ENCODE measurements at regions not wholly inside any gene's neighbourhood (a gene's known extent, or its start where the extent isn't known, plus 50 kb on each side); places are given as distances from the start of the nearest gene placed in this dataset.

DNA sequence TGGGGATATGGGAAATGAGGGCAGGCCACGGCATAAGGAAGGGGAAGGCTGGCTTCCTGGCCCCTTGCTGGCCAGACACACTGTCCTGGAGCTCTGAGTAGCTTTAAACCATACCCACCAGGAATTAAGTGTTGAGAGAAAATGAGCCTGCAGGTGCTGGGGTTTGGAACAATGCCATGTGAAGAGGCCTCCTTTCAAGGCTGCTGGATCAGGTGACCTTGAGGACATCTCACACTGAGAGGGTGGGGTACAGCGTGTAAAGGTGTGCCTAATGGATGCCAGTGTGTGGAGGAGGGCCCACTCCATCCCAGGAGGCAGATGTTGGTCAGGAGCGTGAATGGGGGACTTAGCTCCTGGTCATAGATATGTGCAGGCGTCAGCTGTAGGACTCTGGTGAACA is 74.8 kb upstream of the MLN start:
- Histone ChIP-seq H3K9me3 (ENCODE audit: low read depth) (no peaks in the 10 kb centered on the region), H3K36me3 (no peaks in the 10 kb centered on the region), H3K4me3 (no peak overlapping the region), H3K4me1 (ENCODE audit: low read depth) (peaks cover 8% of the 10 kb centered on the region), H3K27me3 (no peaks in the 10 kb centered on the region), H3K27ac (no peak overlapping the region)
- DNase-seq (ENCODE audit: low read depth in 1 of 2, low spot score in 1 of 2): no peak
- TF ChIP-seq, protein P1, sequence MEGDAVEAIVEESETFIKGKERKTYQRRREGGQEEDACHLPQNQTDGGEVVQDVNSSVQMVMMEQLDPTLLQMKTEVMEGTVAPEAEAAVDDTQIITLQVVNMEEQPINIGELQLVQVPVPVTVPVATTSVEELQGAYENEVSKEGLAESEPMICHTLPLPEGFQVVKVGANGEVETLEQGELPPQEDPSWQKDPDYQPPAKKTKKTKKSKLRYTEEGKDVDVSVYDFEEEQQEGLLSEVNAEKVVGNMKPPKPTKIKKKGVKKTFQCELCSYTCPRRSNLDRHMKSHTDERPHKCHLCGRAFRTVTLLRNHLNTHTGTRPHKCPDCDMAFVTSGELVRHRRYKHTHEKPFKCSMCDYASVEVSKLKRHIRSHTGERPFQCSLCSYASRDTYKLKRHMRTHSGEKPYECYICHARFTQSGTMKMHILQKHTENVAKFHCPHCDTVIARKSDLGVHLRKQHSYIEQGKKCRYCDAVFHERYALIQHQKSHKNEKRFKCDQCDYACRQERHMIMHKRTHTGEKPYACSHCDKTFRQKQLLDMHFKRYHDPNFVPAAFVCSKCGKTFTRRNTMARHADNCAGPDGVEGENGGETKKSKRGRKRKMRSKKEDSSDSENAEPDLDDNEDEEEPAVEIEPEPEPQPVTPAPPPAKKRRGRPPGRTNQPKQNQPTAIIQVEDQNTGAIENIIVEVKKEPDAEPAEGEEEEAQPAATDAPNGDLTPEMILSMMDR (IDR thresholded peaks at IDR 0.05; ENCODE audit: low read depth, low read length): no peak

DNA sequence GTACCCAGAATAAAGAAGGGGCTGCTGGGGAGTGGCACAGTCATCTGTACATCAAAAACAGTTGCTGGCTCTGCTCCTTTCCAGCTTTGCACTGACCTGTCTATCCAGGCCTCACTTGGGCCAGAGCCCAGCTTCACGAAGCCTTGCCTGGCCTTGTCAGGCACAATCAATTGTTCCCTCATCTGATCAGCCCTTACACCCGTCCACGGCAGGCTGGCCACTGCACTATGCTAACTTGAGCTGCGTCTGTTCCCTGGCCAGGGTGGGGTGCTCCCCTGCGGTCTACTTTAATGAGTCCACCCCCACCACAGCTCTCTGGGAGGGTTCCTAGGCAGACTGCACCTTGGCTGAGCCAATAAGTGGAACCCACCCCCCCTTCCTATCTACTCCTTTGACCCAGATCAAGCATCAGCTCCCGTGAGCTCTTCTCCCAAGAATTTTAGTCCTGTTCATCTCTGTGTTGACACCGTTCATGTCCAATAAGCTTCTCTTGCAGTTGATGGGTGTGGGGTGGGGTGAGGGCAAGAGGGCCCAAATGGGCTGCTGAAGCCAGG is 74.3 kb upstream of the MLN start:
- Histone ChIP-seq H3K4me1 (ENCODE audit: low read depth) (peaks cover 8% of the 10 kb centered on the region), H3K4me3 (no peak overlapping the region), H3K36me3 (no peaks in the 10 kb centered on the region), H3K27me3 (no peaks in the 10 kb centered on the region), H3K9me3 (ENCODE audit: low read depth) (no peaks in the 10 kb centered on the region), H3K27ac (no peak overlapping the region)
- TF ChIP-seq, protein P1 (IDR thresholded peaks at IDR 0.05; ENCODE audit: low read depth, low read length): no peak
- DNase-seq (ENCODE audit: low read depth in 1 of 2, low spot score in 1 of 2): no peak

DNA sequence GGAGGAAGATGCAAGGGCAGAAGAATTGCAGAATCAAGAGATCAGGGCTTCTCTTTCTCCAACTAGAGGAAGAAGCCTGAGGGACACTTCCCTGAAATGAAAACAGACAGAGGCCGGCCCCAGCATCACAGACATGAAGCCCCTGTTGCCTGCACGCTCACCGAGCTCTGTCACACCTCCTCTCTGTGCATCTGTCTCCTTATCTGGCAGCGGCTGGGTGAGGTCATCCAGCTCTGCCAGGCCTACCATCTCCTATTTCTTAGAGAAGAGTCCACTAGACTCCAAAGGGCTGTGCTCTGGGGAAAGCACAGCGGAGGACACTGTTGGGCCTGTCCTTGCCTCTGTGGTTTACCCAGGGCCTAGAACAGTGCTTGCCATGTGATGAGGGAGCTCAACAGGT is 71.9 kb upstream of the MLN start:
- no peaks in the 10 kb centered on the region for H3K27me3 ChIP-seq
- H3K36me3 ChIP-seq: no peaks in the 10 kb centered on the region
- TF ChIP-seq, protein P1 (IDR thresholded peaks at IDR 0.05; ENCODE audit: low read depth, low read length): no peak
- H3K4me1 ChIP-seq (ENCODE audit: low read depth): peaks cover 8% of the 10 kb centered on the region
- DNase-seq (ENCODE audit: low read depth in 1 of 2, low spot score in 1 of 2): no peak
- no peak overlapping the region for H3K4me3 ChIP-seq
- no peak overlapping the region for H3K27ac ChIP-seq
- H3K9me3 ChIP-seq (ENCODE audit: low read depth): no peaks in the 10 kb centered on the region

DNA sequence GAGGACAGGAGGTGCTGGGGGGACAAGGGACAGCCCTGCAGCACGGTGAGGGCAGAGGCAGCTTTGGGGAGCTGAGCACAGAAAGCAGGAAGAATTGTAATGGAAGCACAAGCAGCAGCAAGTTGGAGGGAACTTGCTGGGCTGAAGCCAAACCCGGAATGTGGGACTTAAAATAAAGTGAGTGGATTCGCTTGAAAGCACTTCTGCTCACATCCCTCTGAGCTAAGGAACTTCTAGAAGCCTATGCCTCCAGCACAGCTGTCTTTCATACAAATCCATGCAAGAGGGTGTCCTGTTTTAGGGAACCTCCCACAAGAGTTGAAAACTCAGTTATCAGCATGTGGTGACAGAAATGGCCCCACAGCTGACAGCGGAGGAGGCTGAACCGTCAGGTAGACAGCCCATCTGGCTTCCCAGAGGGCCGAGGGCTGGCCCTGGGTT is 71.4 kb upstream of the MLN start:
- Histone ChIP-seq H3K4me1 (ENCODE audit: low read depth) (peaks cover 8% of the 10 kb centered on the region), H3K36me3 (no peaks in the 10 kb centered on the region), H3K9me3 (ENCODE audit: low read depth) (no peaks in the 10 kb centered on the region), H3K4me3 (no peak overlapping the region), H3K27me3 (no peaks in the 10 kb centered on the region), H3K27ac (no peak overlapping the region)
- TF ChIP-seq, protein P1 (IDR thresholded peaks at IDR 0.05; ENCODE audit: low read depth, low read length): no peak
- peak in 1 of 2 donors; percentile 8 for DNase-seq (ENCODE audit: low read depth in 1 of 2, low spot score in 1 of 2)

DNA sequence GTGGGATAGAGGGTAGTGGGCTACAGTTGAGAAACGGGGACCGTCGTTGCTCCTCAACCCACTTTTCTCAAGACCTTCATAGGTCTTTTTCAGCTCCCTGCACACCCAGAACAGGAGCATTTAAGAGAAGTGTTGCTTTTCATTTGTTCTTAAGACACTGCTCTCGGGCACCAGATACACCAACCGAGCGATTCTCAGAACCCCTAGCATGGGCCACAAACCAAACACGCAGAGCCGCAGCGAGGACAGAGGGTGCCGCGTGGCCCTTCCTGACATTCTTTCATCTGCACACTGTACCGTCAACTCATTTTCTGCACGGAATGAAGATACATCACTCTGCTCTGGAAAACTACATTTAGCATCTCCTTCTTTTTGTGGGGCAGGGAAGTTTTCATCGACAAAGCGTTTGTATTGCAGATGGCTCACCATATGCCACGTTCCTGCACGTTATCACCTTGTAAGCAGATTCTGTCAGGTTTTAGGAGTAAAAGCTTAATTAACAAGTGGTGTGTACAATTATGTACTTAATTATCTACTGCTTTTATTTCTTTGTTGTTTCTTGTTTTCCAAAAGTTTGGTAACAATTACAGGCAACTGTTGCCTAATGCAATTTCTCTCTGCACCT is 70.4 kb upstream of the MLN start:
- DNase-seq (ENCODE audit: low read depth in 1 of 2, low spot score in 1 of 2): no peak
- no peaks in the 10 kb centered on the region for H3K36me3 ChIP-seq
- no peaks in the 10 kb centered on the region for H3K27me3 ChIP-seq
- TF ChIP-seq, protein P1 (IDR thresholded peaks at IDR 0.05; ENCODE audit: low read depth, low read length): no peak
- no peak overlapping the region for H3K4me3 ChIP-seq
- no peaks in the 10 kb centered on the region for H3K9me3 ChIP-seq (ENCODE audit: low read depth)
- H3K27ac ChIP-seq: no peak overlapping the region
- H3K4me1 ChIP-seq (ENCODE audit: low read depth): peaks cover 8% of the 10 kb centered on the region
